ENCODE measurements at regions not wholly inside any gene's neighbourhood (a gene's known extent, or its start where the extent isn't known, plus 50 kb on each side); places are given as distances from the start of the nearest gene placed in this dataset.

DNA sequence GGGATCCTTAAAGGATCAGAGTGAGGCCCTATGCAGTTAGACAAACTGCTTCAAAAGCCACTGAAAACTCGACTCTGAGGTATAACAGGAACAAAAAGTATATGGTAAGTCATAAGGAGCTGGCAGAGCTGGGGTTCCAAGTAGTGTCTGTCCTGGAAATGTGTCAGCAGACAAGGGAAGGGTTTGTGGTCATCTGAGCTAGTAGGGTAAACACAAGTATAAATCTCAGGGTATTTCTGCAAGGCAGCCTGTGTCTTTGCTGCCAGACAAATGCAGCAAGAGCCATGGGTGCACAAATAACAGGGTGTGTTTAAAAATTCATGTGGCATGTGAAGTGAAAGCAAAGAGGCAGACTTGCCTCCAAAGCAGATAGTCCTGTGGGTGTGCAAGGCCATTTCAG, 759.0 kb upstream of the ADAMTS5 start:
- ChIA-PET POLR2A (no interaction called here), CTCF (interaction anchor here (0.6 kb wide), 1 partner anchor 363 kb away, joined by 3 read pairs; no protein-coding TSS in a partner anchor)
- in situ Hi-C loops (cut with HindIII; ENCODE audit: low pct_unique_long_range_greater_than_20kb, low sequenced_read_pairs): no loop called here
- no peak for ATAC-seq
- TF ChIP-seq REST (IDR thresholded peaks at IDR 0.05; ENCODE audit: insufficient read depth in 1 of 2, low read depth in 2 of 2, low read length in 1 of 2): no peak
- no peak for TF ChIP-seq CTCF (IDR thresholded peaks at IDR 0.05)
- no peak for TF ChIP-seq SIN3A (IDR thresholded peaks at IDR 0.05; ENCODE audit: borderline replicate concordance, insufficient read depth, low read depth, low read length)
- no peak for TF ChIP-seq POLR2AphosphoS5 (IDR thresholded peaks at IDR 0.05; ENCODE audit: low read depth, low read length)
- no peak for TF ChIP-seq TCF7L2 (IDR thresholded peaks at IDR 0.05; ENCODE audit: low read depth, low read length)
- no peak overlapping the region for H3K27ac ChIP-seq (ENCODE audit: low read length)
- no TSS peak for BruUV-seq (replicated peaks)
- intact Hi-C loops (cut with micrococcal nuclease; ENCODE audit: unreplicated experiment): no loop called here
- no peak overlapping the region for H3K4me3 ChIP-seq (ENCODE audit: low read depth in 2 of 2, low read length in 2 of 2)
- no peak for DNase-seq (ENCODE audit: low read depth, low spot score)
- H3K27me3 ChIP-seq (ENCODE audit: control insufficient read depth, insufficient read depth, low read length): no peaks in the 10 kb centered on the region
- H3K4me1 ChIP-seq (ENCODE audit: control insufficient read depth, insufficient read depth, low read length): no peaks in the 10 kb centered on the region
- no peaks in the 10 kb centered on the region for H3K9me3 ChIP-seq (ENCODE audit: control insufficient read depth, insufficient read depth, low read depth, low read length)
- no peaks in the 10 kb centered on the region for H3K36me3 ChIP-seq (ENCODE audit: control insufficient read depth, insufficient read depth, low read length)

DNA sequence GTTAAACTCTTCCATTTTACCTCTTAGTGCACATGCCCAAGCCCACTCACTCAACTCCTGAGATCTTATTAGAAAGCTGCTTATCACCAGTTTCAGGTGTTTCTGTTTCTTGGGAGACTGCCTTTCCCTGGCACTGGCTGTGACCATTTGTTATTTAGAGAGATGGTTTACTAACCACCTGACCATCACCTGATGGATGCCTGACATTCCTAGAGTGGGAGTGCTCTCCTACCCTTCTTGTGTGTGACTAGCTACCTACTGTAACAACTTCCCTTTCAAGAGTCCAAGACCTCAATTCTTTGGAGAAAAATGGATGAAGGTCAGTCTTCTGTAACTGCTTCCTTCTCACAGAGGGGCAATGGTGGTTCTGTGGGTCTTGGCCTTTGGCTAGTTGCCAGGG, 755.2 kb upstream of the ADAMTS5 start:
- BruUV-seq (replicated peaks): no TSS peak
- no peaks in the 10 kb centered on the region for H3K9me3 ChIP-seq (ENCODE audit: control insufficient read depth, insufficient read depth, low read depth, low read length)
- no peak overlapping the region for H3K27ac ChIP-seq (ENCODE audit: low read length)
- H3K4me1 ChIP-seq (ENCODE audit: control insufficient read depth, insufficient read depth, low read length): no peaks in the 10 kb centered on the region
- H3K36me3 ChIP-seq (ENCODE audit: control insufficient read depth, insufficient read depth, low read length): no peaks in the 10 kb centered on the region
- ChIA-PET CTCF (no interaction called here), POLR2A (no interaction called here)
- H3K4me3 ChIP-seq (ENCODE audit: low read depth in 2 of 2, low read length in 2 of 2): no peak overlapping the region
- in situ Hi-C loops (cut with HindIII; ENCODE audit: low pct_unique_long_range_greater_than_20kb, low sequenced_read_pairs): no loop called here
- intact Hi-C loops (cut with micrococcal nuclease; ENCODE audit: unreplicated experiment): no loop called here
- TF ChIP-seq SIN3A (IDR thresholded peaks at IDR 0.05; ENCODE audit: borderline replicate concordance, insufficient read depth, low read depth, low read length): no peak
- no peak for TF ChIP-seq POLR2AphosphoS5 (IDR thresholded peaks at IDR 0.05; ENCODE audit: low read depth, low read length)
- no peak for TF ChIP-seq TCF7L2 (IDR thresholded peaks at IDR 0.05; ENCODE audit: low read depth, low read length)
- no peak for TF ChIP-seq CTCF (IDR thresholded peaks at IDR 0.05)
- no peak for TF ChIP-seq REST (IDR thresholded peaks at IDR 0.05; ENCODE audit: insufficient read depth in 1 of 2, low read depth in 2 of 2, low read length in 1 of 2)
- DNase-seq (ENCODE audit: low read depth, low spot score) (no peak), ATAC-seq (no peak)
- H3K27me3 ChIP-seq (ENCODE audit: control insufficient read depth, insufficient read depth, low read length): no peaks in the 10 kb centered on the region
